SK-N-SH (cell line): ENCODE measurements at regions not wholly inside any gene's neighbourhood (a gene's known extent, or its start where the extent isn't known, plus 50 kb on each side); places are given as distances from the start of the nearest gene placed in this dataset.

Source experiments
- CTCF ChIA-PET: fragments of 300-600, 350-600 bp; formaldehyde crosslinking; extraction: SDS; loops from one replicate; lab custom pipeline; 2021; lab: Yijun Ruan, JAX
- POLR2A ChIA-PET: fragments of 350-600 bp; sonication (Branson Sonifier 250); formaldehyde crosslinking; extraction: SDS; loops from one replicate; lab custom pipeline; 2020; ENCODE audit warnings: antibody characterized with exemption, inconsistent platforms; lab: Yijun Ruan, JAX
- DNase-seq: peaks from one replicate; pipeline ENCODE4 v3.0.0; 2012
- H2AFZ ChIP-seq: fragments of 200-600 bp; sonication (generic); 2 replicates; pipeline ENCODE4 v1.8.1; 2016; ENCODE audit warnings: antibody characterized with exemption, mild to moderate bottlenecking, low read depth
- H3F3A ChIP-seq: fragments of 200-600 bp; sonication (generic); replicated peaks from 2 replicates; pipeline ENCODE3; 2016; ENCODE audit warnings: antibody characterized with exemption, mild to moderate bottlenecking; ENCODE audit not compliant: insufficient read depth
- H3K27ac ChIP-seq, 2 experiments: fragments of 200-500 bp in 1 of 2; fragments of 200-600 bp in 1 of 2; sonication (Bioruptor generic) in 1 of 2; sonication (generic), shearing (Covaris generic) in 1 of 2; 2 replicates each; pipeline versions ENCODE4 v1.5.1 to v1.6.1; 2014 to 2016; ENCODE audit warnings: low read depth in 2 of 2, inconsistent platforms in 1 of 2, low read length in 1 of 2, mild to moderate bottlenecking in 1 of 2, mixed read lengths in 1 of 2
- H3K27me3 ChIP-seq: fragments of 200-600 bp; sonication (generic), shearing (Covaris generic); 2 replicates; pipeline ENCODE4 v1.6.1; 2016; ENCODE audit warnings: mixed run types; ENCODE audit not compliant: insufficient read depth
- H3K36me3 ChIP-seq, 2 experiments: fragments of 200-500 bp in 1 of 2; fragments of 200-600 bp in 1 of 2; sonication (Bioruptor generic) in 1 of 2; sonication (generic) in 1 of 2; replicated peaks in 1 of 2; 2 replicates each; pipeline versions ENCODE3 to v1.5.1; 2014 to 2016; ENCODE audit warnings: low read length in 1 of 2, mild to moderate bottlenecking in 1 of 2; ENCODE audit not compliant: insufficient read depth in 2 of 2, control insufficient read depth in 1 of 2
- H3K4me1 ChIP-seq, 2 experiments: fragments of 200-500 bp in 1 of 2; fragments of 200-600 bp in 1 of 2; sonication (Bioruptor generic) in 1 of 2; sonication (generic), shearing (Covaris generic) in 1 of 2; 2 replicates each; pipeline versions ENCODE4 v1.5.1 to v1.6.1; 2014 to 2016; ENCODE audit warnings: low read depth in 1 of 2, low read length in 1 of 2, mixed run types in 1 of 2; ENCODE audit not compliant: insufficient read depth in 2 of 2, control insufficient read depth in 1 of 2
- H3K4me2 ChIP-seq: fragments of 200-600 bp; sonication (generic), shearing (Covaris generic); 2 replicates; pipeline ENCODE4 v1.6.1; 2017; ENCODE audit warnings: mixed run types
- H3K4me3 ChIP-seq, 2 experiments: fragments of 200-500 bp in 1 of 2; fragments of 200-600 bp in 1 of 2; sonication (Bioruptor generic) in 1 of 2; sonication (generic), shearing (Covaris generic) in 1 of 2; 2 replicates each; pipeline versions ENCODE4 v1.5.1 to v1.8.1; 2014 to 2016; ENCODE audit warnings: low read depth in 2 of 2, inconsistent platforms in 1 of 2, low read length in 1 of 2, mild to moderate bottlenecking in 1 of 2, mixed read lengths in 1 of 2, moderate library complexity in 1 of 2
- H3K79me2 ChIP-seq: fragments of 200-600 bp; sonication (generic); 2 replicates; pipeline ENCODE4 v1.8.1; 2017; ENCODE audit warnings: mild to moderate bottlenecking; ENCODE audit not compliant: insufficient read depth
- H3K9ac ChIP-seq: fragments of 200-600 bp; sonication (generic); 2 replicates; pipeline ENCODE4 v1.6.1; 2017; ENCODE audit warnings: mixed run types
- H3K9me2 ChIP-seq: fragments of 200-600 bp; sonication (generic); 2 replicates; pipeline ENCODE4 v1.6.1; 2017; ENCODE audit warnings: mixed run types
- H3K9me3 ChIP-seq: fragments of 200-600 bp; sonication (generic); 2 replicates; pipeline ENCODE4 v1.6.1; 2017; ENCODE audit warnings: mixed run types, mild to moderate bottlenecking, moderate library complexity
- H4K20me1 ChIP-seq: fragments of 200-600 bp; sonication (generic); 2 replicates; pipeline ENCODE4 v1.6.1; 2017; ENCODE audit warnings: mild to moderate bottlenecking, mixed run types; ENCODE audit not compliant: insufficient read depth
- CHD2 ChIP-seq: fragments of 150-350 bp; IDR thresholded peaks from 2 replicates; pipeline ENCODE4 v1.6.1; 2018; ENCODE audit warnings: low read length; ENCODE audit not compliant: partially characterized antibody
- EP300 ChIP-seq, 2 experiments: IDR thresholded peaks; 2 replicates each; pipeline versions ENCODE4 v1.4.0 to v1.6.1; 2012; ENCODE audit warnings: borderline replicate concordance in 1 of 2, low read depth in 1 of 2, low read length in 1 of 2
- EZH2phosphoT487 ChIP-seq: fragments of 200-600 bp; sonication (generic); IDR thresholded peaks from 2 replicates; pipeline ENCODE4 v1.6.1; 2017; ENCODE audit warnings: low read depth, mixed run types, mild to moderate bottlenecking, antibody characterized with exemption, moderate library complexity, borderline replicate concordance
- FOSL2 ChIP-seq: IDR thresholded peaks from 2 replicates; pipeline ENCODE4 v1.4.0; 2012; ENCODE audit warnings: low read depth, mild to moderate bottlenecking, moderate library complexity, borderline replicate concordance
- FOXJ3 ChIP-seq: sonication (generic); formaldehyde crosslinking; IDR thresholded peaks from 2 replicates; pipeline ENCODE4 v1.5.1; 2020; ENCODE audit warnings: mild to moderate bottlenecking, missing genetic modification reagents
- FOXM1 ChIP-seq: IDR thresholded peaks from 2 replicates; pipeline ENCODE4 v1.4.0; 2012; ENCODE audit warnings: low read depth, mild to moderate bottlenecking
- GABPA ChIP-seq: IDR thresholded peaks from 2 replicates; pipeline ENCODE4 v1.4.0; 2012; ENCODE audit warnings: low read depth, mild to moderate bottlenecking
- JUND ChIP-seq: IDR thresholded peaks from 2 replicates; pipeline ENCODE4 v1.4.0; 2012
- MXI1 ChIP-seq: IDR thresholded peaks from 2 replicates; pipeline ENCODE4 v1.6.1; 2012; ENCODE audit warnings: mild to moderate bottlenecking, low read depth, low read length, improper control_type of control experiment
- NFIC ChIP-seq: IDR thresholded peaks from 2 replicates; pipeline ENCODE4 v1.4.0; 2012; ENCODE audit warnings: borderline replicate concordance
- POLR2AphosphoS5 ChIP-seq: IDR thresholded peaks from 2 replicates; pipeline ENCODE4 v1.6.1; 2012; ENCODE audit warnings: low read depth, low read length
- RAD21 ChIP-seq: IDR thresholded peaks from 2 replicates; pipeline ENCODE4 v1.6.1; 2012; ENCODE audit warnings: mild to moderate bottlenecking, low read length
- RCOR1 ChIP-seq: fragments of 150-350 bp; IDR thresholded peaks from 2 replicates; pipeline ENCODE4 v1.6.1; 2017; ENCODE audit warnings: antibody characterized with exemption, low read length
- RXRA ChIP-seq: IDR thresholded peaks from 2 replicates; pipeline ENCODE4 v1.4.0; 2012; ENCODE audit warnings: low read depth, mild to moderate bottlenecking, borderline replicate concordance
- SMC3 ChIP-seq: IDR thresholded peaks from 2 replicates; pipeline ENCODE4 v1.6.1; 2012; ENCODE audit warnings: low read depth, low read length, improper control_type of control experiment
- TAF1 ChIP-seq: IDR thresholded peaks from 2 replicates; pipeline ENCODE4 v1.6.1; 2012; ENCODE audit warnings: low read depth, mild to moderate bottlenecking, low read length, moderate library complexity, borderline replicate concordance
- TCF12 ChIP-seq: IDR thresholded peaks from 2 replicates; pipeline ENCODE4 v1.4.0; 2012
- TEAD4 ChIP-seq: IDR thresholded peaks from 2 replicates; pipeline ENCODE4 v1.4.0; 2012; ENCODE audit warnings: mild to moderate bottlenecking, borderline replicate concordance; ENCODE audit not compliant: insufficient read depth
- YY1 ChIP-seq: IDR thresholded peaks from 2 replicates; pipeline ENCODE4 v1.4.0; 2012; ENCODE audit warnings: low read depth, mild to moderate bottlenecking
- WGBS: methylation state at CpG from one replicate; pipeline ENCODE4 v1.1.6; 2017; ENCODE audit warnings: low lambda C conversion rate; 5-methylcytosine and 5-hydroxymethylcytosine counted together
- TF ChIP-seq, protein P1 (sequence below): fragments of 150-350 bp; IDR thresholded peaks from 2 replicates; pipeline ENCODE4 v1.6.1; 2016; ENCODE audit warnings: mild to moderate bottlenecking, low read depth, low read length
- TF ChIP-seq, protein P2 (sequence below): IDR thresholded peaks from 2 replicates; pipeline ENCODE4 v1.4.0; 2012; ENCODE audit warnings: low read depth, borderline replicate concordance
- TF ChIP-seq, protein P3 (sequence below): IDR thresholded peaks from 2 replicates; pipeline ENCODE4 v1.6.1; 2012; ENCODE audit warnings: mild to moderate bottlenecking, low read depth, low read length, moderate library complexity
- TF ChIP-seq, protein P4 (sequence below): fragments of 200-600 bp; sonication (generic); IDR thresholded peaks from 2 replicates; pipeline ENCODE4 v1.6.1; 2017; ENCODE audit warnings: antibody characterized with exemption, mild to moderate bottlenecking, moderate library complexity

DNA sequence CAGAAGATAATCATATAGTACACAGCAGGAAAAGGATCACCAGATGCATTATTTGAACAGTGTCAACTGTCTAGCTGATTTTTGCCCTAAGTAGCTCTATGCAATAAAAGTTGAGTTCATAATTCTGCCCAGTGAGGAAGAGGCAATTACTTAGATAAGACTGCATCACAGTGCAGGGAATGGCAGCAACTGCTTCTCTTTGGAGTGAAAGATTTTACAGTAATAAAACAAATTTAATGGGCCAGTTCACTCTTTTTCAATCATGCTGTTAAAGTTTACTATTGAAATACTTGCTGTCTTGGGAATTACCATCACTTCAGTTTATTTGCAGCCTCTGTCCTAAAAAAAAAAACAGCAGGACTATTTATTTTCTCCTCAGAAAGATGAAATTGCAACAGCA lies 907.9 kb downstream of the ANKRD7 start:
- no peak overlapping the region for H3K27ac ChIP-seq
- CTCF ChIA-PET, result no interaction called here
- TF ChIP-seq SMC3 (no peak), FOSL2 (no peak), NFIC (no peak), JUND (no peak), TCF12 (no peak), EP300 (IDR thresholded peaks at IDR 0.05; ENCODE audit: borderline replicate concordance in 1 of 2, low read depth in 1 of 2, low read length in 1 of 2) (no peak), FOXJ3 (no peak), TEAD4 (no peak), FOXM1 (no peak), RAD21 (no peak), RXRA (no peak), TAF1 (no peak), RCOR1 (no peak), MXI1 (no peak), CHD2 (no peak)
- TF ChIP-seq, protein P1, sequence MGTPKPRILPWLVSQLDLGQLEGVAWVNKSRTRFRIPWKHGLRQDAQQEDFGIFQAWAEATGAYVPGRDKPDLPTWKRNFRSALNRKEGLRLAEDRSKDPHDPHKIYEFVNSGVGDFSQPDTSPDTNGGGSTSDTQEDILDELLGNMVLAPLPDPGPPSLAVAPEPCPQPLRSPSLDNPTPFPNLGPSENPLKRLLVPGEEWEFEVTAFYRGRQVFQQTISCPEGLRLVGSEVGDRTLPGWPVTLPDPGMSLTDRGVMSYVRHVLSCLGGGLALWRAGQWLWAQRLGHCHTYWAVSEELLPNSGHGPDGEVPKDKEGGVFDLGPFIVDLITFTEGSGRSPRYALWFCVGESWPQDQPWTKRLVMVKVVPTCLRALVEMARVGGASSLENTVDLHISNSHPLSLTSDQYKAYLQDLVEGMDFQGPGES, result no peak
- TF ChIP-seq, protein P2, sequence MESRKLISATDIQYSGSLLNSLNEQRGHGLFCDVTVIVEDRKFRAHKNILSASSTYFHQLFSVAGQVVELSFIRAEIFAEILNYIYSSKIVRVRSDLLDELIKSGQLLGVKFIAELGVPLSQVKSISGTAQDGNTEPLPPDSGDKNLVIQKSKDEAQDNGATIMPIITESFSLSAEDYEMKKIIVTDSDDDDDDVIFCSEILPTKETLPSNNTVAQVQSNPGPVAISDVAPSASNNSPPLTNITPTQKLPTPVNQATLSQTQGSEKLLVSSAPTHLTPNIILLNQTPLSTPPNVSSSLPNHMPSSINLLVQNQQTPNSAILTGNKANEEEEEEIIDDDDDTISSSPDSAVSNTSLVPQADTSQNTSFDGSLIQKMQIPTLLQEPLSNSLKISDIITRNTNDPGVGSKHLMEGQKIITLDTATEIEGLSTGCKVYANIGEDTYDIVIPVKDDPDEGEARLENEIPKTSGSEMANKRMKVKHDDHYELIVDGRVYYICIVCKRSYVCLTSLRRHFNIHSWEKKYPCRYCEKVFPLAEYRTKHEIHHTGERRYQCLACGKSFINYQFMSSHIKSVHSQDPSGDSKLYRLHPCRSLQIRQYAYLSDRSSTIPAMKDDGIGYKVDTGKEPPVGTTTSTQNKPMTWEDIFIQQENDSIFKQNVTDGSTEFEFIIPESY, result no peak
- TF ChIP-seq, all 33 proteins: peak for 0
- H4K20me1 ChIP-seq, result no peaks in the 10 kb centered on the region
- H3K9me3 ChIP-seq, result no peaks in the 10 kb centered on the region
- no peak overlapping the region for H2AFZ ChIP-seq
- no peaks in the 10 kb centered on the region for H3K27me3 ChIP-seq
- no peaks in the 10 kb centered on the region for H3K36me3 ChIP-seq
- H3K4me1 ChIP-seq, result no peaks in the 10 kb centered on the region
- POLR2A ChIA-PET, result no interaction called here
- H3K79me2 ChIP-seq, result no peaks in the 10 kb centered on the region
- no peak overlapping the region for H3K9ac ChIP-seq
- H3K9me2 ChIP-seq, result no peaks in the 10 kb centered on the region
- H3K4me2 ChIP-seq, result no peak overlapping the region
- no peak for DNase-seq
- H3F3A ChIP-seq, result no peaks in the 10 kb centered on the region
- H3K4me3 ChIP-seq, result no peak overlapping the region

DNA sequence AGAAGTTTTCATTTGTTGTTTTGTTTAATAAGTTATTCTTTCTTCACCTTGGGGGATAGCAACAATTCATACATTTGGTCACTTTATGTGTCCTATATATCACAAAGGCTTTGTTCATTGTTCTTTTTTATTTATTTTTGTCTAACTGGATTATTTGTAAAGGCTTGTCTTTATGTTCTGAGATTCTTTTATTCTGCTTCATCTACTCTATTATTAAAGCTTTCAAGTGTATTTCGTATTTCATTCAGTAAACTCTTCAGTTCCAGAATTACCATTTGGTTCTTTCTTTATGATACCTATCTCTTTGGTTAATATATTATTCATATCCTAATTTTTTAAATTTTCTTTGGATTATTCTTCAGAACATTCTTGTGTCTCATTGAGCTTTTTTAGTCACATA lies 942.9 kb downstream of the ANKRD7 start:
- H3K27me3 ChIP-seq, result no peaks in the 10 kb centered on the region
- ChIA-PET POLR2A (no interaction called here), CTCF (interaction anchor here (1.2 kb wide), 1 partner anchor 9 kb away, joined by 5 read pairs; no protein-coding TSS in a partner anchor)
- H3F3A ChIP-seq, result no peaks in the 10 kb centered on the region
- peaks cover 0 to 14% of the 10 kb centered on the region in 2 experiments; a peak in 2 of 4 replicates for H3K4me1 ChIP-seq
- H2AFZ ChIP-seq, result no peak overlapping the region
- H3K9ac ChIP-seq, result no peak overlapping the region
- no peaks in the 10 kb centered on the region for H3K36me3 ChIP-seq
- no peak overlapping the region for H3K4me3 ChIP-seq
- no peaks in the 10 kb centered on the region for H3K79me2 ChIP-seq
- 12% methylated on average over 1 of the region's 1 CpG for whole genome bisulfite sequencing
- no peak overlapping the region for H3K27ac ChIP-seq
- no peak overlapping the region for H3K4me2 ChIP-seq
- DNase-seq, result no peak
- H4K20me1 ChIP-seq, result no peaks in the 10 kb centered on the region
- no peaks in the 10 kb centered on the region for H3K9me2 ChIP-seq
- no peaks in the 10 kb centered on the region for H3K9me3 ChIP-seq
- no peak for TF ChIP-seq YY1
- TF ChIP-seq EZH2phosphoT487, result no peak
- TF ChIP-seq, protein P3, sequence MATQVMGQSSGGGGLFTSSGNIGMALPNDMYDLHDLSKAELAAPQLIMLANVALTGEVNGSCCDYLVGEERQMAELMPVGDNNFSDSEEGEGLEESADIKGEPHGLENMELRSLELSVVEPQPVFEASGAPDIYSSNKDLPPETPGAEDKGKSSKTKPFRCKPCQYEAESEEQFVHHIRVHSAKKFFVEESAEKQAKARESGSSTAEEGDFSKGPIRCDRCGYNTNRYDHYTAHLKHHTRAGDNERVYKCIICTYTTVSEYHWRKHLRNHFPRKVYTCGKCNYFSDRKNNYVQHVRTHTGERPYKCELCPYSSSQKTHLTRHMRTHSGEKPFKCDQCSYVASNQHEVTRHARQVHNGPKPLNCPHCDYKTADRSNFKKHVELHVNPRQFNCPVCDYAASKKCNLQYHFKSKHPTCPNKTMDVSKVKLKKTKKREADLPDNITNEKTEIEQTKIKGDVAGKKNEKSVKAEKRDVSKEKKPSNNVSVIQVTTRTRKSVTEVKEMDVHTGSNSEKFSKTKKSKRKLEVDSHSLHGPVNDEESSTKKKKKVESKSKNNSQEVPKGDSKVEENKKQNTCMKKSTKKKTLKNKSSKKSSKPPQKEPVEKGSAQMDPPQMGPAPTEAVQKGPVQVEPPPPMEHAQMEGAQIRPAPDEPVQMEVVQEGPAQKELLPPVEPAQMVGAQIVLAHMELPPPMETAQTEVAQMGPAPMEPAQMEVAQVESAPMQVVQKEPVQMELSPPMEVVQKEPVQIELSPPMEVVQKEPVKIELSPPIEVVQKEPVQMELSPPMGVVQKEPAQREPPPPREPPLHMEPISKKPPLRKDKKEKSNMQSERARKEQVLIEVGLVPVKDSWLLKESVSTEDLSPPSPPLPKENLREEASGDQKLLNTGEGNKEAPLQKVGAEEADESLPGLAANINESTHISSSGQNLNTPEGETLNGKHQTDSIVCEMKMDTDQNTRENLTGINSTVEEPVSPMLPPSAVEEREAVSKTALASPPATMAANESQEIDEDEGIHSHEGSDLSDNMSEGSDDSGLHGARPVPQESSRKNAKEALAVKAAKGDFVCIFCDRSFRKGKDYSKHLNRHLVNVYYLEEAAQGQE, result no peak
- TF ChIP-seq POLR2AphosphoS5, result no peak
- no peak for TF ChIP-seq FOXM1
- TF ChIP-seq GABPA, result no peak
- TF ChIP-seq RAD21, result no peak
- TF ChIP-seq, protein P4, sequence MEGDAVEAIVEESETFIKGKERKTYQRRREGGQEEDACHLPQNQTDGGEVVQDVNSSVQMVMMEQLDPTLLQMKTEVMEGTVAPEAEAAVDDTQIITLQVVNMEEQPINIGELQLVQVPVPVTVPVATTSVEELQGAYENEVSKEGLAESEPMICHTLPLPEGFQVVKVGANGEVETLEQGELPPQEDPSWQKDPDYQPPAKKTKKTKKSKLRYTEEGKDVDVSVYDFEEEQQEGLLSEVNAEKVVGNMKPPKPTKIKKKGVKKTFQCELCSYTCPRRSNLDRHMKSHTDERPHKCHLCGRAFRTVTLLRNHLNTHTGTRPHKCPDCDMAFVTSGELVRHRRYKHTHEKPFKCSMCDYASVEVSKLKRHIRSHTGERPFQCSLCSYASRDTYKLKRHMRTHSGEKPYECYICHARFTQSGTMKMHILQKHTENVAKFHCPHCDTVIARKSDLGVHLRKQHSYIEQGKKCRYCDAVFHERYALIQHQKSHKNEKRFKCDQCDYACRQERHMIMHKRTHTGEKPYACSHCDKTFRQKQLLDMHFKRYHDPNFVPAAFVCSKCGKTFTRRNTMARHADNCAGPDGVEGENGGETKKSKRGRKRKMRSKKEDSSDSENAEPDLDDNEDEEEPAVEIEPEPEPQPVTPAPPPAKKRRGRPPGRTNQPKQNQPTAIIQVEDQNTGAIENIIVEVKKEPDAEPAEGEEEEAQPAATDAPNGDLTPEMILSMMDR, result no peak
